Suprapubic skin (tissue), 4 donors: ENCODE measurements at regions not wholly inside any gene's neighbourhood (a gene's known extent, or its start where the extent isn't known, plus 50 kb on each side); places are given as distances from the start of the nearest gene placed in this dataset.

Experiments used
- DNase-seq, 2 donors: peaks; one replicate each; pipeline ENCODE4 v3.0.0-alpha.2; 2019; ENCODE audit warnings: low spot score in 2 of 2
- H3K27ac ChIP-seq: fragments of 200-600 bp; sonication (generic); one replicate; pipeline ENCODE4 v1.5.1; 2019
- H3K27me3 ChIP-seq: fragments of 200-600 bp; sonication (generic); one replicate; pipeline ENCODE4 v1.5.1; 2019
- H3K36me3 ChIP-seq: fragments of 200-600 bp; sonication (generic); one replicate; pipeline ENCODE4 v1.5.1; 2019
- H3K4me1 ChIP-seq: fragments of 200-600 bp; sonication (generic); one replicate; pipeline ENCODE4 v1.5.1; 2019
- H3K4me3 ChIP-seq: fragments of 200-600 bp; sonication (generic); one replicate; pipeline ENCODE4 v1.5.1; 2019; ENCODE audit warnings: mild to moderate bottlenecking
- H3K9me3 ChIP-seq: fragments of 200-600 bp; sonication (generic); one replicate; pipeline ENCODE4 v1.5.1; 2019
- CTCF ChIP-seq, 2 donors: fragments of 200-600 bp in 1 of 2; fragments of 450-650 bp in 1 of 2; sonication (generic) in 1 of 2; IDR thresholded peaks; one replicate each; pipeline ENCODE4 v1.5.1; 2016 to 2019; ENCODE audit warnings: antibody characterized with exemption in 2 of 2, mild to moderate bottlenecking in 1 of 2, moderate library complexity in 1 of 2
- EP300 ChIP-seq: sonication (generic); formaldehyde crosslinking; IDR thresholded peaks from one replicate; pipeline ENCODE4 v1.6.1; 2017; ENCODE audit warnings: antibody characterized with exemption
- POLR2A ChIP-seq, 2 donors: fragments of 450-650 bp; IDR thresholded peaks; one replicate each; pipeline ENCODE4 v1.6.1; 2017; ENCODE audit warnings: antibody characterized with exemption in 2 of 2, mild to moderate bottlenecking in 2 of 2, moderate library complexity in 2 of 2
- POLR2AphosphoS5 ChIP-seq, 3 donors: sonication (generic); formaldehyde crosslinking; IDR thresholded peaks; one replicate each; pipeline ENCODE4 v1.6.1; 2017; ENCODE audit warnings: antibody characterized with exemption in 3 of 3
- WGBS: methylation state at CpG from one replicate; pipeline ENCODE4 v1.1.5; 2018; 5-methylcytosine and 5-hydroxymethylcytosine counted together

- H3K27me3 ChIP-seq = peaks cover 6% of the 10 kb centered on the region
- DNase-seq = no peak
- H3K27ac ChIP-seq = no peak overlapping the region
- no peak overlapping the region for H3K4me3 ChIP-seq
- H3K4me1 ChIP-seq = no peaks in the 10 kb centered on the region
- no peaks in the 10 kb centered on the region for H3K9me3 ChIP-seq
- 78% methylated on average over 9 of the region's 9 CpGs for WGBS
- H3K36me3 ChIP-seq = no peaks in the 10 kb centered on the region
- TF ChIP-seq CTCF (IDR thresholded peaks at IDR 0.05) (no peak), EP300 (no peak)
Measured at GRCh38 chr15:79178594-79178993, 88.0 kb upstream of the RASGRF1 start.

DNA sequence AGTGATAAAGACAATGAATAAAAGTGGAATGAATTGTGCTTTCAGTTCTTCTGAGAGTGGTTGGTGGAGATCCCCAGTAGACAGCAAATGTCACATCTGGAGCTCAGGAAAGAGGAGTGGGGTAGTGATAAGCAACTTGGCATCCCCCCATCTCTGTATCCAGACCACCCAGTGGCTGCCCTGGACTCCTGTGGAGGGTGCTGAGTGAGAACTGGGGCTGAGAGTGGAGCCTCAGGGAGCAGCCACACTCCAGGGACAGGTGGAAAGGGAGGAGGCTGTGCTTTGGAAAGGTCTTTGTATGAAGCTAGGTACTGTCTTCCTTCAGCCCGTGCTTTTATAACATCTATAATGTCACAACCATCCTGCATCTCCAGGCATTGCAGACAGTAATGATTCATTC is 85.6 kb upstream of the RASGRF1 start:
- 73% methylated on average over 1 of the region's 1 CpG for WGBS
- no peaks in the 10 kb centered on the region for H3K4me1 ChIP-seq
- no peak overlapping the region for H3K27ac ChIP-seq
- no peak overlapping the region for H3K4me3 ChIP-seq
- peak in 1 of 2 donors; percentile 47 for DNase-seq
- TF ChIP-seq POLR2AphosphoS5 (IDR thresholded peaks at IDR 0.05) (no peak), EP300 (no peak), CTCF (IDR thresholded peaks at IDR 0.05) (no peak), POLR2A (IDR thresholded peaks at IDR 0.05) (no peak)
- no peaks in the 10 kb centered on the region for H3K36me3 ChIP-seq
- no peaks in the 10 kb centered on the region for H3K9me3 ChIP-seq
- peaks cover 7% of the 10 kb centered on the region for H3K27me3 ChIP-seq

GRCh38 chr15:79172801-79173460 is 82.4 kb upstream of the RASGRF1 start:
- no peak for TF ChIP-seq POLR2AphosphoS5 (IDR thresholded peaks at IDR 0.05)
- no peak for TF ChIP-seq POLR2A (IDR thresholded peaks at IDR 0.05)
- no peak for TF ChIP-seq CTCF (IDR thresholded peaks at IDR 0.05)
- no peak for TF ChIP-seq EP300
- peaks cover 8% of the 10 kb centered on the region for H3K27me3 ChIP-seq
- H3K36me3 ChIP-seq = no peaks in the 10 kb centered on the region
- H3K4me3 ChIP-seq = no peak overlapping the region
- 58% methylated on average over 4 of the region's 10 CpGs for WGBS
- DNase-seq = peak; percentile 36 to 72
- H3K27ac ChIP-seq = no peak overlapping the region
- no peaks in the 10 kb centered on the region for H3K9me3 ChIP-seq
- peaks cover 14% of the 10 kb centered on the region for H3K4me1 ChIP-seq

DNA sequence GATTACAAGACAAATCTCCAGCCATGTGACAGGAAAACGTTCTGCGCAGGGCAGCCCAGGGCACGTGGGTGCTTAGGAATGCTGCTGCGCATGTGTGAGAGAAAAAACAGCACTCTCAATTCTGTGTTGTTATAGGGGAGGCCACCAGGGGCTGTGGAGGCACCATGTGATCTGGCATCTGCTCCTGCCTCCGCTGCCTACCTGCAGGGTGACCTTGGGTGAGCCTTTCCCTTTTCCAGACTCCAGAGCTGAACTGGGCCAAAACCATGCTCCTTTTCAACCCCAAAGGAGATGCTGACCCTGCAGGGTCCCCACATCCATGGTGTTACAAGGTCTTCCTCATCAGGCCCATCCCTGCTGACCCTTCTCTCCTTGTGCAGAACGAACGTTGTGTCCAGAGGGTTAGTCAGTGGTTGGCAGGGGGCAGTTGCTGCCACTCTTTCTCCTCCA is 81.5 kb upstream of the RASGRF1 start:
- Histone ChIP-seq H3K27ac (no peak overlapping the region), H3K9me3 (no peaks in the 10 kb centered on the region), H3K4me1 (peaks cover 14% of the 10 kb centered on the region), H3K4me3 (no peak overlapping the region), H3K36me3 (no peaks in the 10 kb centered on the region), H3K27me3 (peaks cover 8% of the 10 kb centered on the region)
- 54% methylated on average over 4 of the region's 7 CpGs for WGBS
- TF ChIP-seq POLR2AphosphoS5 (IDR thresholded peaks at IDR 0.05) (no peak), EP300 (no peak), CTCF (IDR thresholded peaks at IDR 0.05) (no peak), POLR2A (IDR thresholded peaks at IDR 0.05) (no peak)
- peak; percentile 26 to 44 for DNase-seq

DNA sequence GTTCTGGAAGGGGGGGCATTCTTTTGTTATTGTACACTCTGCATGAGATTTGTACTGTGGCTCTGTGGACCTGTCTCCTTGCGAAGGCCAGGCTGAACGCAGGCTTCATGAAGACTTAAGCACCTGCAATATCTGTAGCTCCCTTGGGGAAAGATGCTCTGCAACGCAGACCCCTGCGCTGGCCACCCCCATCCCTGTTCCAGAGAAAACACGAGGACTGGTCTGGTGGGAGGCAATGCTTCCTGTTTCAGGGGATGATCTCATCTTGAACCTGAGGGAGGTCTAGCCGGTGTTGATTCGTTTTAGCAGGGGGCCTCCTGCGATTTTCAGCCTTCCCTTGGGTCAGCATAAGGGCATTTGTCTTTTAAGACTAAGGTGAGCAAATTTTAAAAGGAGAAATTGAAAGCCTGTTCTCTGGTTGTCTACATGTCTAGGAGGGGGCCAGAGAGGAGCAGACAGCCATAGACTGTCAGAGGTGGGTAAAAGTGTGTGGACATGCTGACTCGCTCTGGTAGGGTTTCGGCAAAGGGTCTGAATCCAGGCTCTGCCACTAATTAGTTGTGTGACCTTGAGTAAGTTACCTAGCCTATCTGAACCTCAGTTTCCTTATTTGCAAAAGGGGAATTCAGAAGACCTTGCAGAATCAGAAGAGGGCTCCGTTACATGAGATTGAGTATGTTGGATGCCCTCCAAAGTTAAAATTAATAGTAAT is 80.9 kb upstream of the RASGRF1 start:
- no peak overlapping the region for H3K4me3 ChIP-seq
- TF ChIP-seq EP300 (no peak), POLR2AphosphoS5 (IDR thresholded peaks at IDR 0.05) (no peak), POLR2A (IDR thresholded peaks at IDR 0.05) (no peak), CTCF (IDR thresholded peaks at IDR 0.05) (no peak)
- H3K4me1 ChIP-seq = peaks cover 14% of the 10 kb centered on the region
- H3K27me3 ChIP-seq = peaks cover 8% of the 10 kb centered on the region
- no peaks in the 10 kb centered on the region for H3K9me3 ChIP-seq
- H3K36me3 ChIP-seq = no peaks in the 10 kb centered on the region
- 69% methylated on average over 11 of the region's 11 CpGs for WGBS
- H3K27ac ChIP-seq = no peak overlapping the region
- peak in 1 of 2 donors; percentile 9 for DNase-seq
